DOHH2 (cell line): ENCODE measurements at regions not wholly inside any gene's neighbourhood (a gene's known extent, or its start where the extent isn't known, plus 50 kb on each side); places are given as distances from the start of the nearest gene placed in this dataset.

Source experiments
- H3F3A ChIP-seq: fragments of 200-600 bp; sonication (generic), shearing (Covaris generic); 2 replicates; pipeline ENCODE4 v1.6.0; 2016; ENCODE audit warnings: antibody characterized with exemption, mild to moderate bottlenecking; ENCODE audit not compliant: control insufficient read depth, insufficient read depth
- H3K27ac ChIP-seq: fragments of 200-600 bp; sonication (generic); 2 replicates; pipeline ENCODE4 v1.5.1; 2014; ENCODE audit warnings: low read depth, mild to moderate bottlenecking, low read length, moderate library complexity
- H3K27me3 ChIP-seq: fragments of 200-600 bp; sonication (generic); 2 replicates; pipeline ENCODE4 v1.6.1; 2014; ENCODE audit warnings: mild to moderate bottlenecking, low read length, mixed read lengths; ENCODE audit not compliant: control insufficient read depth
- H3K36me3 ChIP-seq: fragments of 200-600 bp; sonication (generic); 2 replicates; pipeline ENCODE4 v1.6.1; 2014; ENCODE audit warnings: mild to moderate bottlenecking, low read length, moderate library complexity, mixed read lengths; ENCODE audit not compliant: control insufficient read depth
- H3K4me1 ChIP-seq: fragments of 200-600 bp; sonication (generic); 2 replicates; pipeline ENCODE4 v1.6.1; 2014; ENCODE audit warnings: mild to moderate bottlenecking, low read length, mixed read lengths; ENCODE audit not compliant: control insufficient read depth
- H3K4me2 ChIP-seq: fragments of 200-600 bp; sonication (generic); 2 replicates; pipeline ENCODE4 v1.6.0; 2014; ENCODE audit warnings: mild to moderate bottlenecking, low read length, moderate library complexity
- H3K4me3 ChIP-seq: fragments of 200-600 bp; sonication (generic); 2 replicates; pipeline ENCODE4 v1.5.1; 2014; ENCODE audit warnings: mild to moderate bottlenecking, low read length, mixed read lengths
- H3K79me2 ChIP-seq: fragments of 200-600 bp; sonication (generic); 2 replicates; pipeline ENCODE4 v1.6.1; 2014; ENCODE audit warnings: mild to moderate bottlenecking, low read length, mixed read lengths; ENCODE audit not compliant: control insufficient read depth
- H3K9me2 ChIP-seq: fragments of 200-600 bp; sonication (generic); replicated peaks from 2 replicates; pipeline ENCODE4 v1.6.1; 2014; ENCODE audit warnings: mild to moderate bottlenecking, low read length, mixed read lengths; ENCODE audit not compliant: control insufficient read depth
- H3K9me3 ChIP-seq: fragments of 200-600 bp; sonication (generic); 2 replicates; pipeline ENCODE4 v1.6.1; 2014; ENCODE audit warnings: antibody characterized with exemption, low read length, mixed read lengths; ENCODE audit not compliant: control insufficient read depth, insufficient read depth
- H4K20me1 ChIP-seq: fragments of 200-600 bp; sonication (generic); 2 replicates; pipeline ENCODE4 v1.6.0; 2014; ENCODE audit warnings: low read depth, mild to moderate bottlenecking, antibody characterized with exemption, low read length, moderate library complexity; ENCODE audit not compliant: control insufficient read depth, insufficient read depth
- EZH2phosphoT487 ChIP-seq: fragments of 200-600 bp; sonication (generic); IDR thresholded peaks from 2 replicates; pipeline ENCODE4 v1.6.1; 2017; ENCODE audit warnings: borderline replicate concordance, mild to moderate bottlenecking, antibody characterized with exemption, low read length, moderate library complexity, mixed read lengths
- TF ChIP-seq, protein P1 (sequence below): fragments of 200-600 bp; sonication (generic); IDR thresholded peaks from one replicate; pipeline ENCODE4 v1.5.1; 2014; ENCODE audit warnings: antibody characterized with exemption, mild to moderate bottlenecking, low read depth, low read length; ENCODE audit not compliant: poor library complexity, severe bottlenecking

GRCh38 chr4:111652236-111652635, 493.0 kb upstream of the FAM241A start:
- TF ChIP-seq EZH2phosphoT487: no peak
- TF ChIP-seq, protein P1, sequence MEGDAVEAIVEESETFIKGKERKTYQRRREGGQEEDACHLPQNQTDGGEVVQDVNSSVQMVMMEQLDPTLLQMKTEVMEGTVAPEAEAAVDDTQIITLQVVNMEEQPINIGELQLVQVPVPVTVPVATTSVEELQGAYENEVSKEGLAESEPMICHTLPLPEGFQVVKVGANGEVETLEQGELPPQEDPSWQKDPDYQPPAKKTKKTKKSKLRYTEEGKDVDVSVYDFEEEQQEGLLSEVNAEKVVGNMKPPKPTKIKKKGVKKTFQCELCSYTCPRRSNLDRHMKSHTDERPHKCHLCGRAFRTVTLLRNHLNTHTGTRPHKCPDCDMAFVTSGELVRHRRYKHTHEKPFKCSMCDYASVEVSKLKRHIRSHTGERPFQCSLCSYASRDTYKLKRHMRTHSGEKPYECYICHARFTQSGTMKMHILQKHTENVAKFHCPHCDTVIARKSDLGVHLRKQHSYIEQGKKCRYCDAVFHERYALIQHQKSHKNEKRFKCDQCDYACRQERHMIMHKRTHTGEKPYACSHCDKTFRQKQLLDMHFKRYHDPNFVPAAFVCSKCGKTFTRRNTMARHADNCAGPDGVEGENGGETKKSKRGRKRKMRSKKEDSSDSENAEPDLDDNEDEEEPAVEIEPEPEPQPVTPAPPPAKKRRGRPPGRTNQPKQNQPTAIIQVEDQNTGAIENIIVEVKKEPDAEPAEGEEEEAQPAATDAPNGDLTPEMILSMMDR: no peak
- no peaks in the 10 kb centered on the region for H3K27me3 ChIP-seq
- H4K20me1 ChIP-seq: no peaks in the 10 kb centered on the region
- no peak overlapping the region for H3K4me3 ChIP-seq
- no peaks in the 10 kb centered on the region for H3F3A ChIP-seq
- H3K9me2 ChIP-seq: no peaks in the 10 kb centered on the region
- H3K36me3 ChIP-seq: no peaks in the 10 kb centered on the region
- no peak overlapping the region for H3K27ac ChIP-seq
- H3K4me2 ChIP-seq: no peak overlapping the region
- H3K9me3 ChIP-seq: no peaks in the 10 kb centered on the region
- H3K79me2 ChIP-seq: no peaks in the 10 kb centered on the region
- peaks cover 7% of the 10 kb centered on the region for H3K4me1 ChIP-seq

GRCh38 chr4:111652986-111653385, 492.3 kb upstream of the FAM241A start:
- H3K4me2 ChIP-seq: no peak overlapping the region
- TF ChIP-seq, protein P1: no peak
- no peak for TF ChIP-seq EZH2phosphoT487
- no peaks in the 10 kb centered on the region for H3F3A ChIP-seq
- peaks cover 7% of the 10 kb centered on the region for H3K4me1 ChIP-seq
- H3K9me2 ChIP-seq: no peaks in the 10 kb centered on the region
- H4K20me1 ChIP-seq: no peaks in the 10 kb centered on the region
- H3K27me3 ChIP-seq: peaks cover 3% of the 10 kb centered on the region; the same call in 1 of the 2 replicates
- H3K36me3 ChIP-seq: no peaks in the 10 kb centered on the region
- H3K4me3 ChIP-seq: no peak overlapping the region
- H3K9me3 ChIP-seq: no peaks in the 10 kb centered on the region
- H3K79me2 ChIP-seq: no peaks in the 10 kb centered on the region
- no peak overlapping the region for H3K27ac ChIP-seq

GRCh38 chr4:111662496-111662895, 482.8 kb upstream of the FAM241A start:
- Histone ChIP-seq H3K9me2 (no peaks in the 10 kb centered on the region), H3K4me2 (no peak overlapping the region), H3F3A (no peaks in the 10 kb centered on the region), H3K9me3 (no peaks in the 10 kb centered on the region), H3K79me2 (no peaks in the 10 kb centered on the region), H3K4me3 (no peak overlapping the region), H3K4me1 (no peaks in the 10 kb centered on the region), H4K20me1 (no peaks in the 10 kb centered on the region), H3K27ac (no peak overlapping the region), H3K27me3 (peaks cover 3% of the 10 kb centered on the region; the same call in 1 of the 2 replicates), H3K36me3 (no peaks in the 10 kb centered on the region)
- no peak for TF ChIP-seq EZH2phosphoT487
- TF ChIP-seq, protein P1: no peak
